HG03460 (cell line): ENCODE measurements at regions not wholly inside any gene's neighbourhood (a gene's known extent, or its start where the extent isn't known, plus 50 kb on each side); places are given as distances from the start of the nearest gene placed in this dataset.

ENCODE experiments used
- ATAC-seq: cut with Tn5 transposase; IDR thresholded peaks from one replicate; pipeline ENCODE4 v1.9.1; 2021; ENCODE audit not compliant: unreplicated experiment

- no peak for ATAC-seq
These were observed 71.2 kb upstream of the NAA20 start for GRCh38 chr20:19945732-19946670.

GRCh38 chr20:19947611-19948264, 69.4 kb upstream of the NAA20 start:
- no peak for ATAC-seq

- no peak for ATAC-seq
These were observed 67.8 kb upstream of the NAA20 start for GRCh38 chr20:19949195-19949867.

- no peak for ATAC-seq
These were observed 67.1 kb upstream of the NAA20 start for GRCh38 chr20:19950042-19950441.

DNA sequence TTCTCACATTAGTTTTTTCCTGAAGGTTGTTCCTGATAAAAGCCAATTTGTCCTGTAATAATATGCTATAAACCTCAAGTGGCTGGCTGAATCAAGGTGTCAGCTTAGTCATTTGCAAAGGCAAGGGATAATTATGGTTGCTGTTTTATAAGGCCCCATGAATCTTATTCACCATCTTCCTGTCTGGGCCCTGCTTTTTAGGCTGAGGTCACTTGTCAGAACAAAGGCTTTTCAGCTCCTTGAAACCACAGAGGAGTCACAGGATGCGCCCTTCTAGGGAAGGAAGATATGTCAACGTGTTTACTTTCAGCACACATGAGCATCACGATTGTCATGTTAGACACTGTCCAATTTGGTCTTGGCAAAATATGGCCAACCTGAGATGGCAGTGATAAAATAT, 64.8 kb upstream of the NAA20 start:
- no peak for ATAC-seq

- no peak for ATAC-seq
These were observed 63.6 kb upstream of the NAA20 start for GRCh38 chr20:19953606-19954005.

GRCh38 chr20:19956976-19957375, 60.2 kb upstream of the NAA20 start:
- no peak for ATAC-seq

- ATAC-seq = no peak
These were observed 58.9 kb upstream of the NAA20 start for GRCh38 chr20:19958219-19958618.

DNA sequence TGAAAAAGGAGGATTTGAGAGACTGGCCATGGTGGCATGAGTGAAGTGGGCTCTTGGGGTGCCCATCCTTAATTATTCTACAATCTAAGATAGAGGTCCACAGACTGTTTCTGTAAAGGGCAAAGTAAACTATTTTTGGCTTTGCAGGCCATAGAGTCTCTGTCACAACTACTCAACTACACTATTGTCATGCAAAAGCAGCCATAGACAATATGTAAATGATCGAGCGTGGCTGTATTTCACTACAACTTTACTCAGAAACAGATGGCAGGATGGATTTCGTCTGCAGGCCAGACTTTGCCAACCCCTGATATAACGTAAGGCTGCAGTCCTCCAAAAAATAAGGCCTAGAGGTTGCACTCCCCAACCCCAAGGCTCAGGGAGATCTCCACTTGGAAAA, 58.2 kb upstream of the NAA20 start:
- no peak for ATAC-seq

GRCh38 chr20:19960745-19961144, 56.4 kb upstream of the NAA20 start:
- ATAC-seq = no peak

DNA sequence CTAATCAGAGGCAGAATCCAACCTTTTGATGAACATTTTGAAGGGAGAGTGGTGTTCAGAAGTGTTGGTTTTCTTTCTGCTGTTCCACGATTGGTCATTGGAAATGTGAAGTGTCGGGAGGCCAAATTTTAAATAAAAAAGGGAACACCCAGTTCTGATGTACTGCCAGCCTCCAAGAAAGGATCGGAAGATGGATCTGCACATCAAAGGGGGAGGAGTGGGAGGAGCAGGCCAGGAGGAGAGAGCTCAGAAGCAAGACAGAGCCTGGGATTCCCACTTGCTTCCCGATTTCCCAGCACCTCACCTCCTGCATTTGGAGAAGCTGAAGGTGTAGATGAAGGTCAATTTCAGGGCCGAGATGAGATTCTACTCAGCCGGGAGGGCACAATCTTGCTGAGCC, 55.9 kb upstream of the NAA20 start:
- no peak for ATAC-seq

DNA sequence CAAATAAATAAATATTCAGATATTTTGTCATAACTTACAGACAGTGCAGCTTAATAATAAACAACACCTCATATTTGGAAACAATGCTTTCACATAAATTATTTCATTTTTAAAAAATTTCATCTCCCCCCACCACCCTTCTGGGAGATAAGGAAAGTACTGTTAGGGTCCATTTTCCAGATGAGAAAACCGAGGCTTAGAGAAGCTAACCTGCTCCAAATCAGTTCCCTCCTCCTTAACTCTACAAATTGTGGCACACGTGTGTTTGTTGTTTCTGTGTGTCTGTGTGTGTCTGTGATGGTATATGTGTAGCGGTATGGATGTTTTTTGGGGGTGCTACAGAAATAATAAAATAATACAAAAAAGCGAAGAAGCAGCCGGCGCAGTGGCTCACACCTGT, 54.2 kb upstream of the NAA20 start:
- no peak for ATAC-seq

- ATAC-seq = no peak
These were observed 52.6 kb upstream of the NAA20 start for GRCh38 chr20:19964289-19965265.

GRCh38 chr20:19966840-19967239, 50.3 kb upstream of the NAA20 start:
- no peak for ATAC-seq
